ENCODE measurements at regions not wholly inside any gene's neighbourhood (a gene's known extent, or its start where the extent isn't known, plus 50 kb on each side); places are given as distances from the start of the nearest gene placed in this dataset.

- no peak for TF ChIP-seq CTCF (IDR thresholded peaks at IDR 0.05)
- ATAC-seq (no peak), DNase-seq (no peak)
- H3K27me3 ChIP-seq = no peaks in the 10 kb centered on the region
- H3K36me3 ChIP-seq = no peaks in the 10 kb centered on the region
- no peak overlapping the region for H3K4me3 ChIP-seq
- no peak overlapping the region for H3K27ac ChIP-seq
- H3K4me1 ChIP-seq = no peaks in the 10 kb centered on the region
- intact Hi-C loops (cut with DNase I) = no loop called here
- H3K9me3 ChIP-seq = no peaks in the 10 kb centered on the region
These were observed 181.7 kb upstream of the ZNF717 start for GRCh38 chr3:75967071-75967470.

DNA sequence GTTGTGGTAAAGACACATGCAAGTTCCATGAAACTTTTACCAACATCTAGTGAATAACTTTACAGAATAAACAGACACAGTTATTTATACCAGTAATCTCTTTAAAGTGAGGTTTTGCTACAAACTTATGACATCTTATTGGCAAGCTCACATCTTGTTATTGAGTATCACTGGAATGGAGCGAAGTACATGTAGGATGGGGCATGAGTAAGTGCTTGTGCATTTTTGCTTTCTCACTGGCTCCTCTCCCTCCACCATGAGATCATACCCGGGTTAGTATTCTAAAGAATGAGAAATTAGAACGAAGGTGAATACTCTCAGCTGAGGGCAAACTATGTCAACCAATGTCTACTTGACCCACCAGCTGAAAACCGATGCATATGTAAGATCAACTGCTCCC lies 193.3 kb upstream of the ZNF717 start:
- H3K9me3 ChIP-seq = no peaks in the 10 kb centered on the region
- intact Hi-C loops (cut with DNase I) = no loop called here
- DNase-seq = no peak
- no peak overlapping the region for H3K4me3 ChIP-seq
- H3K27ac ChIP-seq = no peak overlapping the region
- no peak for ATAC-seq
- no peaks in the 10 kb centered on the region for H3K27me3 ChIP-seq
- H3K36me3 ChIP-seq = no peaks in the 10 kb centered on the region
- no peaks in the 10 kb centered on the region for H3K4me1 ChIP-seq
- TF ChIP-seq CTCF (IDR thresholded peaks at IDR 0.05) = no peak

DNA sequence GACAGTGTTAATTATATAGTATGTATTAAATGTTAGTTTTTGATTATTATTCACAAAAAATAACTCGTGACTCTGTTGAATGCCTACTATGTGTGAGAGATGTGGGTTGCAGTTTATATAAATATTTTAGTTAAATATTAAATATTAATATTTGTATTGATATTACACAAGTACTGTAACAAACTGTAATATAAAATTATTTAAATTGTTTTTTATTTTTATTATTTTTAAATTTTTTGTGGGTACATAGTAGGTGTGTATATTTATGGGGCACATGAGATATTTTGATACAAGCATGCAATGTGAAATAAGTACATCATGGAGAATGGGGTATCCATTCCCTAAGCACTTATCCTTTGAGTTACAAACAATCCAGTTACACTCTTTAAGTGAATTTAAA lies 196.1 kb upstream of the ZNF717 start:
- no peak for DNase-seq
- Histone ChIP-seq H3K27me3 (no peaks in the 10 kb centered on the region), H3K36me3 (no peaks in the 10 kb centered on the region), H3K4me1 (no peaks in the 10 kb centered on the region), H3K4me3 (no peak overlapping the region), H3K9me3 (no peaks in the 10 kb centered on the region), H3K27ac (no peak overlapping the region)
- no peak for ATAC-seq
- TF ChIP-seq CTCF (IDR thresholded peaks at IDR 0.05) = no peak
- intact Hi-C loops (cut with DNase I) = no loop called here

DNA sequence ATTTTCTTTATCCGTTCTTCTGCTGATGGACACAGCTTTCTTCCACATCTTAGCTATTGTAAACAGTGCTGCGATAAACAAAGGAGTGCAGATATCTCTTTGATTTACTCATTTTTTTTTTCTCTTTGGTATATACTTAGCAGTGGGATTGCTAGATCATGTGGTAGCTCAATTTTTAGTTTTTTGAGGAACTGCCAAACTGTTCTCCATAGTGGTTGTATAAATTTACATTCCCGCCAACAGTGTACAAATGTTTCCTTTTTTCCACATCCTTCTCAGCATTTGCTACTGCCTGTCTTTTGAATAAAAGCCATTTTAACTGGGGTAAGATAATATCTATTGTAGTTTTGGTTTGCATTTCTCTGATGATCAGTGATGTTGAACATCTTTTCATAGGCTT lies 196.8 kb upstream of the ZNF717 start:
- Histone ChIP-seq H3K9me3 (no peaks in the 10 kb centered on the region), H3K27ac (no peak overlapping the region), H3K36me3 (no peaks in the 10 kb centered on the region), H3K4me1 (no peaks in the 10 kb centered on the region), H3K4me3 (no peak overlapping the region), H3K27me3 (no peaks in the 10 kb centered on the region)
- intact Hi-C loops (cut with DNase I) = no loop called here
- no peak for TF ChIP-seq CTCF (IDR thresholded peaks at IDR 0.05)
- DNase-seq (no peak), ATAC-seq (no peak)

DNA sequence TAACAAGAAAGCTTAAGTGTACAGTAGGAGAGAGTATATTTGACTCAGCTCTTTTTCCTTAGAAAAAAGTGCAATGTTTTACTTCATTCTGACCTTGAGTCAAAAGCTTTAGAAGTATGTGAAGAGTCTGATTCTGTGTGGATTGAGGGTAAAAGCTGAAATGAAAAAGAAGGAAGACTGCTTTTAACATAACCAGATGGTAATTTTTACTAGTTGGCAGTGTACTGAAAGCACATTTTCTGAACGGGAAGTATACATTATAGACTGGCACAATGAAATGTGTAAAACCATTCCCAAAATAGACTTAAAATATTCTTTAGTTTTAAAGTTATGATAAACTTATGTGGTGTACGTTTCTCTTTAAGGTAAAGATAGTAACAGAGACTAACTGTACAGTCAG lies 197.8 kb upstream of the ZNF717 start:
- Histone ChIP-seq H3K4me1 (no peaks in the 10 kb centered on the region), H3K27me3 (no peaks in the 10 kb centered on the region), H3K4me3 (no peak overlapping the region), H3K27ac (no peak overlapping the region), H3K9me3 (no peaks in the 10 kb centered on the region), H3K36me3 (no peaks in the 10 kb centered on the region)
- no peak for ATAC-seq
- TF ChIP-seq CTCF (IDR thresholded peaks at IDR 0.05) = no peak
- intact Hi-C loops (cut with DNase I) = no loop called here
- no peak for DNase-seq

DNA sequence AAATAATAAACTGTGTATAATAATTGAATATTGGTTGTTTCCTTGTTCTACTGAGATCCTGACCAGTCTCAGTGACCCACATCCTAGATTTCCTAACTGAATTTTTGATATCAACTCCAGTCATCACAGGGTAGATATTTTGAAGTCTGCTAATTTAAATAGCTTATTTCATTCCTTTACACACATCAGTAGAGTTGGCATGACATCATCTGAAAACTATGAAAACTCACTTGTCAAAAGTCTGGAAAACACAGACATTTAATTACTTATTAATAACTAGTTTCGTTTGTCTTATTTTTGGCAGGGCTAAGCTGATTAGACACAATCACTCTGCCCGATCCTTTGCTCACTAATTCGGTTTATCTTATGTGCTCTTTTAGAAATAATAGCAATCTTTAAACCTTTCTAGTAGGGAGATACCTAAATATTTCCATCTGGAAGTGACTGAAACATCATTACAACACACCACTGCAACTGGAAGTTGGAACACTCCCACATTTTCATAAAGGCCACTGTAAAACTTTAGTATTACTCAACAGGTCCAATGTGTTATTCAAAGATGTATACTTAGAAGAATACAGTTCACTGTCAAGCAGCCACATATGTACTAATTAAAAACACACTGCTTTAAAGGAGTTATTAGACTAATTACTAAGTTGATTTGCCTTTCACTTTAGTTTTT lies 198.4 kb upstream of the ZNF717 start:
- no peaks in the 10 kb centered on the region for H3K4me1 ChIP-seq
- TF ChIP-seq CTCF (IDR thresholded peaks at IDR 0.05) = no peak
- H3K27ac ChIP-seq = no peak overlapping the region
- H3K9me3 ChIP-seq = no peaks in the 10 kb centered on the region
- no peak for DNase-seq
- no peak for ATAC-seq
- intact Hi-C loops (cut with DNase I) = no loop called here
- H3K4me3 ChIP-seq = no peak overlapping the region
- no peaks in the 10 kb centered on the region for H3K27me3 ChIP-seq
- no peaks in the 10 kb centered on the region for H3K36me3 ChIP-seq
